Glutamatergic neuron (in vitro differentiated cells): ENCODE measurements at regions not wholly inside any gene's neighbourhood (a gene's known extent, or its start where the extent isn't known, plus 50 kb on each side); places are given as distances from the start of the nearest gene placed in this dataset.

Experiments used
- DNase-seq: peaks from one replicate; pipeline ENCODE4 v3.0.0; 2022
- H3K27ac Mint-ChIP-seq: one replicate; pipeline ENCODE4 v1.8.0; 2020; ENCODE audit warnings: mild to moderate bottlenecking, mixed read lengths, inconsistent platforms; ENCODE audit not compliant: unreplicated experiment
- H3K27me3 Mint-ChIP-seq: one replicate; pipeline ENCODE4 v1.8.0; 2020; ENCODE audit warnings: mild to moderate bottlenecking, moderate library complexity, mixed read lengths, inconsistent platforms; ENCODE audit not compliant: unreplicated experiment
- H3K36me3 Mint-ChIP-seq: one replicate; pipeline ENCODE4 v1.8.0; 2020; ENCODE audit warnings: mild to moderate bottlenecking, mixed read lengths, inconsistent platforms; ENCODE audit not compliant: unreplicated experiment
- H3K4me1 Mint-ChIP-seq: one replicate; pipeline ENCODE4 v1.8.0; 2020; ENCODE audit warnings: mild to moderate bottlenecking, low read depth, mixed read lengths, inconsistent platforms; ENCODE audit not compliant: unreplicated experiment
- H3K4me3 Mint-ChIP-seq: one replicate; pipeline ENCODE4 v1.8.0; 2020; ENCODE audit warnings: mild to moderate bottlenecking, mixed read lengths, inconsistent platforms; ENCODE audit not compliant: unreplicated experiment
- H3K9me3 Mint-ChIP-seq: one replicate; pipeline ENCODE4 v1.8.0; 2020; ENCODE audit warnings: mild to moderate bottlenecking, moderate library complexity, mixed read lengths, inconsistent platforms; ENCODE audit not compliant: unreplicated experiment
- CTCF ChIP-seq: fragments of 200-600 bp; sonication (generic); IDR thresholded peaks from one replicate; pipeline ENCODE4 v1.5.0; 2021; ENCODE audit not compliant: partially characterized antibody, unreplicated experiment

DNA sequence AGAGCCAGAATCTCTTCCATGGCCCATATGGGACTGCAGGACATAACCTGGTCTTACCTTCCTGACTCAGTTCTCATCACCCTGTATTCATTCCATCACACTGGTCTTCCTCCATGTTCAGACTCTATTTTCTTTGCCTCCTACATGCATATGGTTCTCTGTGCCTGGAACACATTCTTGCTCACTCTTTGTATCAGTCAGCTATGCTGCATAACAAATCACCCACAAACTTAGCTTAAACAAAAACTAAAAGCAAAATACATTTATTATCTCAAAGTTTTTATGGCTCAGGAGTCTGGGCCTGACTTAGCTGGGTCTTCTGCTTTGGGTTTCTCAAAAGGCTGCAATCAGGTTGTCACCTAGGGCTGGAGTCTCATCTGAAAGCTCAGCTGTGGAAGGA, 712.6 kb upstream of the TBX3 start:
- Mint-ChIP-seq H3K27me3 (peaks cover 2% of the 10 kb centered on the region), H3K27ac (no peak overlapping the region), H3K4me3 (no peak overlapping the region), H3K4me1 (no peaks in the 10 kb centered on the region), H3K36me3 (peaks cover 5% of the 10 kb centered on the region), H3K9me3 (peaks cover 3% of the 10 kb centered on the region)
- no peak for DNase-seq
- no peak for TF ChIP-seq CTCF

- H3K36me3 Mint-ChIP-seq: peaks cover 5% of the 10 kb centered on the region
- DNase-seq: no peak
- no peaks in the 10 kb centered on the region for H3K4me1 Mint-ChIP-seq
- peaks cover 3% of the 10 kb centered on the region for H3K9me3 Mint-ChIP-seq
- peaks cover 2% of the 10 kb centered on the region for H3K27me3 Mint-ChIP-seq
- H3K27ac Mint-ChIP-seq: no peak overlapping the region
- TF ChIP-seq CTCF: no peak
- H3K4me3 Mint-ChIP-seq: no peak overlapping the region
Observed at GRCh38 chr12:115394496-115395220, 710.7 kb upstream of the TBX3 start.

DNA sequence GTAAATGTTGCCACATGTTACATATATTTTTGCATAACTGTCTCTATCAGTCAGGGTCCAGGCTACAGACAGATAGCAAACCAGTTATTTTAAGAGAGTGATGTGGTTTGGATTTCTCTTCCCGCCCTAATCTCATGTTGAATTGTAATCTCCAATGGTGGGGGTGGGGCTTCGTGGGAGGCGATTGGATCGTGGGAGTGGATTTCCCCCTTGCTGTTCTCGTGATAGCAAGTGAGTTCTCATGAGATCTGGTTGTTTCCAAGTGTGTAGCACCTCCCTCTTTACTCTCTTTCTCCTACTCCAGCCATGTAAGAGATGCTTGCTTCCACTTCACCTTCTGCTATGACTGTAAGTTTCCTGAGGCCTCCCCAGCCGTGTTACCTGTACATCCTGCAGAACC, 704.2 kb upstream of the TBX3 start:
- no peaks in the 10 kb centered on the region for H3K36me3 Mint-ChIP-seq
- no peak for TF ChIP-seq CTCF
- no peak for DNase-seq
- no peaks in the 10 kb centered on the region for H3K9me3 Mint-ChIP-seq
- H3K4me3 Mint-ChIP-seq: no peak overlapping the region
- H3K4me1 Mint-ChIP-seq: peaks cover 7% of the 10 kb centered on the region
- H3K27ac Mint-ChIP-seq: no peak overlapping the region
- H3K27me3 Mint-ChIP-seq: no peaks in the 10 kb centered on the region

DNA sequence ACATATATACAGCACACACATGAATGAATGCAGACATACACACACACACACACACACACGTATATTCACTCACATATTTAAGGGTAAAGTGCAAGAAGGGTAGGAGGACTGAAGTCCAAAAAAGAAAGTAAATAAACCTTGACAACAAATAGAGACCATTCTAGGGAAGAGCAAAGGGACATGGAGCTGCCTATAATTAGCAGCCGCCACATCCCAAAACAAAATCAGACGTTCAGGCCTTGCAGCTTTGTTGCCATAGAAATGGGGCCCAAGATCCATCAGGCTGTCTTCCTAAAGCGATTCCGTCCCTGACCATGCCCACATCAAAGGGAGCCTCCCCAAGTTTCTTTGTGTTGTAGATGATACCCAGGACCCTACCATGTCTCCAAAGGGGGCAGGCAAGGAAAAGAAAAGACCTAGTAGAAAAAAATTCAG, 703.5 kb upstream of the TBX3 start:
- Mint-ChIP-seq H3K36me3 (no peaks in the 10 kb centered on the region), H3K4me3 (no peak overlapping the region), H3K4me1 (peaks cover 7% of the 10 kb centered on the region), H3K9me3 (no peaks in the 10 kb centered on the region), H3K27ac (no peak overlapping the region), H3K27me3 (no peaks in the 10 kb centered on the region)
- no peak for DNase-seq
- TF ChIP-seq CTCF: no peak

GRCh38 chr12:115386946-115387345, 703.0 kb upstream of the TBX3 start:
- Mint-ChIP-seq H3K4me3 (no peak overlapping the region), H3K4me1 (peaks cover 7% of the 10 kb centered on the region), H3K36me3 (no peaks in the 10 kb centered on the region), H3K9me3 (no peaks in the 10 kb centered on the region), H3K27ac (no peak overlapping the region), H3K27me3 (no peaks in the 10 kb centered on the region)
- DNase-seq: no peak
- no peak for TF ChIP-seq CTCF
